ENCODE measurements at regions not wholly inside any gene's neighbourhood (a gene's known extent, or its start where the extent isn't known, plus 50 kb on each side); places are given as distances from the start of the nearest gene placed in this dataset.
A peak's percentile ranks its signal among the peaks of the same experiment; 100 is the strongest.

DNA sequence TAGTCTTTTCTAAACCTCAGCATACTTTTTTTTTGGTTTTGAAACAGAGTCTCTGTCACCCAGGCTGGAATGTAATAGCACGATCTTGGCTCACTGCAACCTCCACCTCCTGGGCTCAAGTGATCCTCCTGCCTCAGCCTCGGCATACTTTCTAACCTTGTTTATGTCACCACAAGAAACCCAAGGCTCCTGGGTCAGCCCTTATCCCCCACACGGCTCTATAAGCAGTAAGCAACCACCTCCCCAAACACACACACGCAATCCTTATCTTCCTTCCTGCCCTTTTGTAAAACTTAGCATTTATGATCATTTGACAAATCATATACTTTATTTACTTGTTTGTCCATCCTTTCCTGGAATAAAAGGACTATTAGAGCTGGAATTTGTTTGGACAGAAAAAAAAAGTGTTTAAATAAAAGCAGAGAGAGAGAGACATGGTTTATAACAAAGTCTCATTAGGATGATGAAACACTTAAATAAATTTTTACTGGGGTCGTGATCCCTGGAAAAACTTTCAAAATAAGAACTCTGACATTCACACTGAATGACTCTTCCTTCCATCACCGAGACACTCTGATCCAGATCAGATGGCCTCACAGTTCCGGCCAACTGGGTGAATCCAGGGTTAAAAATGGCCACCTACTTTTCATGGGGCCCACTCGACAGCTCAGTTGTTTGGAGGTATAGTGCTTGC, 72.7 kb upstream of the PIK3CG start:
- ATAC-seq (ENCODE audit: low FRiP score in 2 of 2) (no peak), DNase-seq (no peak)
- H3K4me1 ChIP-seq = no peaks in the 10 kb centered on the region
- H3K27me3 ChIP-seq = no peaks in the 10 kb centered on the region
- no peaks in the 10 kb centered on the region for H3K9me3 ChIP-seq
- TF ChIP-seq POLR2A (IDR thresholded peaks at IDR 0.05) (no peak), POLR2AphosphoS5 (IDR thresholded peaks at IDR 0.05) (no peak)
- 58 to 60% methylated on average over 8 of the region's 8 CpGs for WGBS, 2 donors
- no peak overlapping the region for H3K27ac ChIP-seq
- no peak overlapping the region for H3K4me3 ChIP-seq
- no peaks in the 10 kb centered on the region for H3K36me3 ChIP-seq

- H3K36me3 ChIP-seq = no peaks in the 10 kb centered on the region
- DNase-seq = no peak
- TF ChIP-seq, protein P1, sequence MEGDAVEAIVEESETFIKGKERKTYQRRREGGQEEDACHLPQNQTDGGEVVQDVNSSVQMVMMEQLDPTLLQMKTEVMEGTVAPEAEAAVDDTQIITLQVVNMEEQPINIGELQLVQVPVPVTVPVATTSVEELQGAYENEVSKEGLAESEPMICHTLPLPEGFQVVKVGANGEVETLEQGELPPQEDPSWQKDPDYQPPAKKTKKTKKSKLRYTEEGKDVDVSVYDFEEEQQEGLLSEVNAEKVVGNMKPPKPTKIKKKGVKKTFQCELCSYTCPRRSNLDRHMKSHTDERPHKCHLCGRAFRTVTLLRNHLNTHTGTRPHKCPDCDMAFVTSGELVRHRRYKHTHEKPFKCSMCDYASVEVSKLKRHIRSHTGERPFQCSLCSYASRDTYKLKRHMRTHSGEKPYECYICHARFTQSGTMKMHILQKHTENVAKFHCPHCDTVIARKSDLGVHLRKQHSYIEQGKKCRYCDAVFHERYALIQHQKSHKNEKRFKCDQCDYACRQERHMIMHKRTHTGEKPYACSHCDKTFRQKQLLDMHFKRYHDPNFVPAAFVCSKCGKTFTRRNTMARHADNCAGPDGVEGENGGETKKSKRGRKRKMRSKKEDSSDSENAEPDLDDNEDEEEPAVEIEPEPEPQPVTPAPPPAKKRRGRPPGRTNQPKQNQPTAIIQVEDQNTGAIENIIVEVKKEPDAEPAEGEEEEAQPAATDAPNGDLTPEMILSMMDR (IDR thresholded peaks at IDR 0.05) = peak in 5 of 6 experiments; percentile 22 to 62 (median 54)
- no peak for TF ChIP-seq POLR2AphosphoS5 (IDR thresholded peaks at IDR 0.05)
- H3K9me3 ChIP-seq = no peaks in the 10 kb centered on the region
- H3K27me3 ChIP-seq = no peaks in the 10 kb centered on the region
- no peaks in the 10 kb centered on the region for H3K4me1 ChIP-seq
- no peak overlapping the region for H3K27ac ChIP-seq
- ATAC-seq (ENCODE audit: low FRiP score in 2 of 2) = peak in 1 of 2 donors; percentile 56
- WGBS, 2 donors = 68 to 70% methylated on average over 7 of the region's 7 CpGs
- no peak overlapping the region for H3K4me3 ChIP-seq
These were observed 71.8 kb upstream of the PIK3CG start for GRCh38 chr7:106793015-106793975.

- Histone ChIP-seq H3K27ac (no peak overlapping the region), H3K9me3 (no peaks in the 10 kb centered on the region), H3K4me3 (no peak overlapping the region), H3K27me3 (no peaks in the 10 kb centered on the region), H3K36me3 (no peaks in the 10 kb centered on the region), H3K4me1 (no peaks in the 10 kb centered on the region)
- ATAC-seq (ENCODE audit: low FRiP score in 2 of 2) (no peak), DNase-seq (no peak)
- 66 to 78% methylated on average over 5 to 6 of the region's 6 CpGs for WGBS, 2 donors
- TF ChIP-seq, protein P1 (IDR thresholded peaks at IDR 0.05) = no peak
- TF ChIP-seq POLR2AphosphoS5 (IDR thresholded peaks at IDR 0.05) (no peak), POLR2A (IDR thresholded peaks at IDR 0.05) (no peak), EP300 (IDR thresholded peaks at IDR 0.05) (no peak)
These were observed 70.6 kb upstream of the PIK3CG start for GRCh38 chr7:106794276-106795083.

- no peak overlapping the region for H3K27ac ChIP-seq
- no peaks in the 10 kb centered on the region for H3K9me3 ChIP-seq
- TF ChIP-seq POLR2AphosphoS5 (IDR thresholded peaks at IDR 0.05) (no peak), POLR2A (IDR thresholded peaks at IDR 0.05) (no peak), EP300 (IDR thresholded peaks at IDR 0.05) (no peak)
- TF ChIP-seq, protein P1 (IDR thresholded peaks at IDR 0.05) = no peak
- no peaks in the 10 kb centered on the region for H3K27me3 ChIP-seq
- H3K4me3 ChIP-seq = no peak overlapping the region
- 76 to 98% methylated on average over 6 of the region's 6 CpGs for WGBS, 2 donors
- ATAC-seq (ENCODE audit: low FRiP score in 2 of 2) = no peak
- DNase-seq = no peak
- no peaks in the 10 kb centered on the region for H3K36me3 ChIP-seq
- no peaks in the 10 kb centered on the region for H3K4me1 ChIP-seq
These were observed 69.8 kb upstream of the PIK3CG start for GRCh38 chr7:106795084-106795876.

Measured in upper lobe of left lung (tissue), 6 donors.